A172 (cell line): ENCODE measurements at regions not wholly inside any gene's neighbourhood (a gene's known extent, or its start where the extent isn't known, plus 50 kb on each side); places are given as distances from the start of the nearest gene placed in this dataset.

Source experiments
- DNase-seq: peaks from one replicate; pipeline ENCODE4 v3.0.0-alpha.2; 2015; ENCODE audit warnings: low spot score

GRCh38 chr10:4587466-4587865 is 238.5 kb upstream of the AKR1E2 start:
- no peak for DNase-seq

GRCh38 chr10:4586776-4587175 is 239.2 kb upstream of the AKR1E2 start:
- DNase-seq: no peak

GRCh38 chr10:4581929-4582328 is 244.1 kb upstream of the AKR1E2 start:
- no peak for DNase-seq

GRCh38 chr10:4579844-4580243 is 246.2 kb upstream of the AKR1E2 start:
- no peak for DNase-seq

GRCh38 chr10:4576206-4576605 is 249.8 kb upstream of the AKR1E2 start:
- DNase-seq: no peak

DNA sequence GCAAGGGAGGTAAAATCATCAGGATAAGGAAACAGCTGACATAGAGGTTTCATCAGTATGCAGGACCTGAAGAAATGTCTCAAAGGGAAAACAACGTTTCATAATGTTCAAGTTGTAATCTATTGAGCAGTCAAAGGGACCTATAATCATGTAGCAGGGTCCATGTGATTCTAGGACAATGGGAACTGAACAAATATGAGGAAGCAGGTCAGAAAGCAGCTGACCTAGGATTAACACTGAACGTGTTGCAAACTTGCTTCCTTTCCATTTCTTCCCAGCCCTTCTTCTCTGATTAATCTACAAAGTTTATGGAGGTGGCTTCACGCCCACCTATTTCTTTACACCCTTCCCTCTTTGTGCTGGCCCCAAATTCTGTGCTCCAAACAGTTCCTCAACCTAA is 256.9 kb upstream of the AKR1E2 start:
- DNase-seq: no peak

DNA sequence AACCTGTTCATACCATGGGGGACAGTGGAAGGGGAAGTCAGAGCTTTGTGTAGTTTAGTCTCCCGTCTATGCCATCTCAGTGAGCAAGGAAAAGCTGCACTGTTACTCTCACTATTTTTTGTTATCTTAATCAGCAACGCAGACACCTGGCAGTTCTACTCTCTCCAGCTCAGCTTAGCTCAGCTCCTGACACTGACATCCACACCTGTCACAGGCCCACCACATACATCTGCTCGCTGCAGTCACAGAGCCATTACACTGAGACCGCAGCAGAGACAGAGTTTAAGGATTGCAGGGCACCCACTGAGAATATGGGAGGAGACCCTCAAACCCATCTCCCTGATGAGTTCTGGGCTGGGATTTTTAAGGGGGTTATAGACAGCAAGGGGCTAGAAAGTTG is 257.3 kb upstream of the AKR1E2 start:
- no peak for DNase-seq

DNA sequence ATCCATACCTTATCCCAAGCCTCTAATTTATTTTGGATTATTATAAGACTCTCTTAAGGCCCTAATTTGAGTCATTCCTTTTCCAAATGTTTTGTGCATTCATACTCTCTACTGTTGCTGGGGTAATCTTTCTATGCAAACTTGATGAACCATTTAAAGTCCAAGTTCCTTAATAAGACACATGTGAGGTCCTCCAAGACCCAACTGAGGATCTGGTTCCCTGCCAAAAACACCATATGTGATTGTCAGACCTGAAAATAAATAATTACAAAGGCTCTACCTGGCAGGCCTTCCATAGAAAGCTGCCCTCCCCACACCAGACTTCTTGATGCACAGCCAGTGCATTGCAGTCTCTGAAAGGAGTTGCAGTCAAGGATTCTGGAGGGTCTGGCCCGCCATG is 257.9 kb upstream of the AKR1E2 start:
- DNase-seq: no peak

- DNase-seq: no peak
Measured at GRCh38 chr10:4567637-4568036, 258.4 kb upstream of the AKR1E2 start.

DNA sequence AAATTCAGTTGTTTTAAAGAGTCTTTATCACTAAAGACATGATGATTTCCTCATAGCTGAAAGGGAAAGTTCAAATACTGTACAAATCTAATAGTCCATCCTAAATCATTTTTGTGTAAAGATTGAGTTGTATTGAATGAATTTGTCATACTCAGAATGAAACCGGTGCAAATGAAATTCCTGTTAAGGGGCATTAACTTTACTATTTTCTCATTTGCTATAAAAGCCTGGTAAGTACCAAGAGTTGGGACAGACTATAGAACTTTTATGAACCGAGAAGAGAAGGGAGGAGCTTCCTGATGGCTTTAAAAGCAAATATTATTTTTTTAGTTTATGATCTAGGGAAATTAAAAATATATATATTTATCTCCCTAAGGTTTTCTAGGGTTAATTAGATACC is 260.0 kb upstream of the AKR1E2 start:
- DNase-seq: no peak

GRCh38 chr10:4561296-4561695 is 264.7 kb upstream of the AKR1E2 start:
- no peak for DNase-seq

DNA sequence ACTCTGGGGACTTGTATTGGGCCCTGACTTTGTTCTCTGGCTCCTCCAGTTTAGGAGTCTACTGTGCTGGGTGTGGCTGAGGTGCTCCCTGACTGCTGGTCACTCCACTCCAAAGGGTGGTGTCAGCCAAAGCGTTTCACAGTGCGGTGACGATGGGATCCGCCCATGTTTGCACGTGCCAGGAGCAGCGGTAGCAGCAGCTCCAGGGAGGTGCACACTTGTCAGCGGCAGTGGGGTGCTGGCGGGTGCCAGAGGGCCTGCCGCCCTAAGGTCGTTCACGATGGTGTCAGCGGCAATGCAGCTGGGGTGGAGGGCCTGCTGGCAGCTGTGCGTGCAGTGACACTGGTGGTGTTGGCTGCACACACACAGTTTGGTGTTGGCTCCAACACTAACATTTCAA is 268.5 kb upstream of the AKR1E2 start:
- DNase-seq: no peak

DNA sequence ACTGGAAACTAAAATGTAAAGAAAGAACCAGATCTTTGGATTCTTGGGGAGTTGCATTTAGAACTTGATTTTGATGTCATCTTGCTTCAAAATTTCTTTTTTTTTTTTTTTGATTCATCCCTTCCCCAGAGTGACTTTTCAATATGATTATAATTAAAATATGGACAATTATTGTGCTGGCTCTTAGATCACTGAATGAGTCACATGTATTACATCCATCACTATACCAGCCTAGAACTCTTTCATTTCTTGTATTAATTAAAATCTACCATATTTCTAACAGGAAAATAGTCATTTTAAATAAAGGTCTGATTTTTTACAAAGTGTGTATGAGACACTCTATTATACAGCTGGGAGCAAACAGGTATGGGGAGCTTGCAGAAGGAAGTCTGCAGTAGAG is 269.5 kb upstream of the AKR1E2 start:
- no peak for DNase-seq

GRCh38 chr10:4555920-4556319 is 270.1 kb upstream of the AKR1E2 start:
- DNase-seq: no peak

GRCh38 chr10:4549139-4549653 is 276.8 kb upstream of the AKR1E2 start:
- DNase-seq: peak; percentile 18

GRCh38 chr10:4546931-4547330 is 279.1 kb upstream of the AKR1E2 start:
- no peak for DNase-seq

DNA sequence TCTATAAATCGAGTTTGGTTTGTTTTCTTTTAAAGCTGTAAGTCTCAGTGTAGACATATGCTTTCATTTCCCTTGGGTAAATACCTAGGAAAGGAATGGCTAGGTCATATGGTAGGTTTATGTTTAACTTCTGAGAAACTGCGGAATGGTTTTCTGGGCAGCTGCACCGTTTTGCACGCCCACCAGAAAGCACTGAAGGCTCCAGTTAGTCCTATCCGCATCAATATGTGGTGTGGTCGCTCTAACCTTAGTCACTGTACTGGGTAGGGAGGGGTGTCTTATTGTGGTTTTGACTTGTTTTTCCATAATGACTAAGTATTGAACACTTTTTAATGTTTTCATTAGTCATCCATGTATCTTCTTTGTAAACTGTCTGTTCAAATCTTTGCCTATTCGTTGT is 279.5 kb upstream of the AKR1E2 start:
- DNase-seq: no peak

GRCh38 chr10:4545062-4545461 is 280.9 kb upstream of the AKR1E2 start:
- DNase-seq: no peak

- no peak for DNase-seq
Measured at GRCh38 chr10:4543938-4544533, 282.0 kb upstream of the AKR1E2 start.

DNA sequence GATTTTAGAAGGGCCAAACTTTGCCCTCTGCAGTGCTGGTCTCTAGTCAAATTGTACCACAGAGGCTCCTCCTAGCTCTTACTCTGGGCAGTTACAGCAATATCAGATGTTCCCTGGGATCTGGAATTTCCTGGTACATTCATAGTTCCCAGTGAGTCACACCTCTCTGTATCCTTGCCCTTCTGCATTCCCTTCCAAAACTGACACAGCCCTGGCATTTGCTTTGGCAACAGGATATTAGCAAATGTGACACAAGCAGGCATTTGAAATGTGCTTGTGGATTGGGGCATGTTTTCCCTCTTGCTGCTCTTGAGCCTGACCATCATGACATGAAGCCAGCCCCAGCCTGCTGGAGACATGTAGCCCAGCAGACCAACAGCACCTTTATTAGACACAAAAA is 284.7 kb upstream of the AKR1E2 start:
- DNase-seq: peak; percentile 94

GRCh38 chr10:4538016-4538415 is 288.0 kb upstream of the AKR1E2 start:
- DNase-seq: no peak

DNA sequence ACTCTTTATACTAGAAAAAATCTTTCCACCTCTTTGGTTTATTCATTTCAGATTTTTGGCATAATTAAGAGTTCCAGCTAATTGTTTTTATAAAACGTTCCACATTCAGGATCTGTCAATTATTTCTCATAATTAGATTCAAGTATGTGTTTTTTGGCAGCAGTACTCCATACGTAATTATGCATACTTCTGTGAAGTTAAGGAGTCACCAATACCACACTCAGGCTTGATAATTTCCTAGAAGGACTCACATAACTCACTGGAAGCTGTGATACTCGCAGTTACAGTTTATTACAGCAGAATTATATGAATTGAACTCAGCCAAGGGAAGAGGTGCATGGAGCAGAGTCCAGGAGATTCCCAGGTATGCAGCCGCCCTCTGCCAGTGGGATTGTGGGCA is 290.5 kb upstream of the AKR1E2 start:
- DNase-seq: no peak

- no peak for DNase-seq
Measured at GRCh38 chr10:4533621-4534020, 292.4 kb upstream of the AKR1E2 start.

- DNase-seq: no peak
Measured at GRCh38 chr10:4532976-4533375, 293.0 kb upstream of the AKR1E2 start.
